ENCODE measurements at regions not wholly inside any gene's neighbourhood (a gene's known extent, or its start where the extent isn't known, plus 50 kb on each side); places are given as distances from the start of the nearest gene placed in this dataset.

GRCh38 chr13:97786510-97786909 lies 167.0 kb upstream of the IPO5 start:
- TF ChIP-seq ZNF592 (IDR thresholded peaks at IDR 0.05) (no peak), DPF2 (IDR thresholded peaks at IDR 0.05) (no peak)

Measured in GM12878 (cell line).